Suprapubic skin (tissue), 4 donors: ENCODE measurements at regions not wholly inside any gene's neighbourhood (a gene's known extent, or its start where the extent isn't known, plus 50 kb on each side); places are given as distances from the start of the nearest gene placed in this dataset.

Source experiments
- CTCF ChIP-seq, 2 donors: fragments of 200-600 bp in 1 of 2; fragments of 450-650 bp in 1 of 2; sonication (generic) in 1 of 2; IDR thresholded peaks; one replicate each; pipeline ENCODE4 v1.5.1; 2016 to 2019; ENCODE audit warnings: antibody characterized with exemption in 2 of 2, mild to moderate bottlenecking in 1 of 2, moderate library complexity in 1 of 2
- EP300 ChIP-seq: sonication (generic); formaldehyde crosslinking; IDR thresholded peaks from one replicate; pipeline ENCODE4 v1.6.1; 2017; ENCODE audit warnings: antibody characterized with exemption
- POLR2A ChIP-seq, 2 donors: fragments of 450-650 bp; IDR thresholded peaks; one replicate each; pipeline ENCODE4 v1.6.1; 2017; ENCODE audit warnings: antibody characterized with exemption in 2 of 2, mild to moderate bottlenecking in 2 of 2, moderate library complexity in 2 of 2
- POLR2AphosphoS5 ChIP-seq, 3 donors: sonication (generic); formaldehyde crosslinking; IDR thresholded peaks; one replicate each; pipeline ENCODE4 v1.6.1; 2017; ENCODE audit warnings: antibody characterized with exemption in 3 of 3

- no peak for TF ChIP-seq CTCF (IDR thresholded peaks at IDR 0.05)
- no peak for TF ChIP-seq POLR2A (IDR thresholded peaks at IDR 0.05)
- no peak for TF ChIP-seq EP300
- TF ChIP-seq POLR2AphosphoS5 (IDR thresholded peaks at IDR 0.05): no peak
Measured at GRCh38 chrX:137424679-137425078, 141.2 kb upstream of the ZIC3 start.
